HG03066 (cell line): ENCODE measurements at regions not wholly inside any gene's neighbourhood (a gene's known extent, or its start where the extent isn't known, plus 50 kb on each side); places are given as distances from the start of the nearest gene placed in this dataset.

Experiments used
- ATAC-seq: cut with Tn5 transposase; IDR thresholded peaks from one replicate; pipeline ENCODE4 v1.9.1; 2021; ENCODE audit warnings: low read depth; ENCODE audit not compliant: unreplicated experiment

DNA sequence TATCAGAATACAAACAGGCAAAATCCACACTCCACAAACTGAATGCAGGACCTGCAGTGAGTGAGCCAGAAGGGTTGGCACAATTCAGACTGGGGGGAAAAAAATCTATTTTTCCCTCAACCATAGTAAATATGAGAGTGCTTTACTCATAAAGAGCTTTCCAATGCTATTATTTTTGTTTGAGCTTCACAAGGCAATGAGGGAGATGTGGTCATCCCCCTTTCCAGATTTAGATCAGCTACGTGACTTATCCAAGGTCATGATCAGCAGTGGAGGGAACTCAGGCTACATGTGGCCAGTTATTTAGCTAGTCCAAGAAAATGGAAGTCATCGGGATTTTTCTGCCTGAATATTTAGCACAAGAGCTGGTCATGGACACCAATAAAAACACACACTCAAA lies 120.4 kb upstream of the KLF7 start:
- no peak for ATAC-seq

DNA sequence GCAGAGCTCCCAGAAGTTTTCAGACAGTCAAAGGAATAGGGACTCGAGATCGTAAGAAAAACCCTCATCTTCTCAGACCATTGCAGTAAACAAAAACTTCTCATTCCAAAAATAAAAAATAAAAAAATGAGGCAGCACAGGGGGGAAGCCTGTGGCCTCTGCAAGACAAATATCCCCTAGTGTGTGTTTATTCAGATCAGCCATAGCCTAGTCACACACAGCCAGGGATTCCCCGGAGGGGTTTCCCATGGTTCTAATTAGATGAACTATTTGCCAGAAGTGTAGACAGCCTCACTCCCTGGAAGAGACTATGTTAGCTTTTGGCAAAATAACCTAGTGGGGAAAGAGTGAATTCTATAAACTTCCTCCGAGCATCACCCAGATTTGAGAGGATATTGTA lies 122.9 kb upstream of the KLF7 start:
- ATAC-seq, result peak; percentile 34

DNA sequence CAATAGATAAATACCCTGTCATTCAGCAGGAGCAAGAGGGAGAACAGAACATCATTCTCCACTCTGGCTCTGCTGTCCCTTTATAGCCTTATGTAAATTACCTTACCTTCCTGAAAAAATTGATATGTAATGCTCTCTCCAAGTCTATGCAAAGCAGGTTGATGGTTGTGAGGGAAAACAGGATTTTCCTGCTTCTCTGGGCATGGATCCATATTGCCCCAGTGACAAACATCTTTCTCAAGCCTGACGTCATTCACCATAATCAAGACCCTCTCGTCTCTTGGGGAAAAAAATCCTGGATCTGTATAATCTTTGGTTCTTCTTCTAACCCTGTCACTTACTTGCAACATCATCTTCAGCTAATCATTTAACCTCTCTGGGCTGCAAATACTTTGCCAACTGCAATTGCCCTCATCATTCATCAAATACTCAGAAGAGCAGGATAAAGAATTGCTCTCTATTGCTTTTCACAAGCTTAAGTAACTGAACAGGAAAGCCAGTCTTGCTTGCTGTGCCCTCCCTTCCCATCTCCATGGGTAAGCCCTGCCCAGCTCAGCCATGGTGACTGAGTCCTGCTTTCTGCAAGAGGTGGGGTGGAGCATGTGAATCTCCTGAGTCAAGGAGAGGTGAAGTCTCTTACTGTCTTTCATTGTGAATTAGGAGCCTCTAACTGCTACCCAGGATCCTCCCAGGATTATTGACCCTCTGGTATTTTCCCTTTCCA lies 123.7 kb upstream of the KLF7 start:
- no peak for ATAC-seq

DNA sequence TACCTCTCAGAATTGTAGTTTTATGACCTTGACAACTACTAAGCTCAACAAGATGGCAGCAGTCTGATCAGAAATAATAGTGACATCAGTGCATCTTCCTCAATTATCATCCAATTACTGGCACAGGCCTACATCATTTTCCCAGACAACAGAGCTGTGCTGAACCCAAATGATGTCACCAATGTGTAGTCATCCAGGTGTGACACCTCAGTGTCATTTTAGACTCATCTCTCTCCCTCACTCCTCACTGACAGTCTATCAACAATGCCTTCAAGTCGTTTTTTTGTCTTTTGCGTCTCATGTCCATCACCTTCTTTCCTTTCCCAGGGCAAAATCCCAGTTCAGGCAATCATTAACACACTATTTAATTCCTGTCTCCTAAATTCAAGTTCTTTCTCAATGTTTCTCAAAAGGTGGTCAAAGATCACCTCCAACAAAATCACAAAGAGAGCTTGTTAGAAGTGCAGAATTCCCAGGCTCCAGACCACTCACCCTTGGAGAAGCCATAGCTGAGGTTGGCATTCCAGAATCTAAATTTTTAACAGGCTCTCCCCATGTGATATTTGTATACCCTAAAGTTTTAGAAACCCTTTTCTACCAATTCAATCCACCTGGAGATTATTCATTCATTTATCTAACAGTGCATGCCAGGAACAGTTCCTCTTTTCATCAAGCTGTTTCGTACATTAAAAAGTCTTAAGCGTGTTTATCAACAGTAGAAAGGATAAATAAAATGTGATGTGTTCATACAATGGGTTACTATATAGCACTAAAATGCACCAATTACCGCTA lies 125.3 kb upstream of the KLF7 start:
- no peak for ATAC-seq

DNA sequence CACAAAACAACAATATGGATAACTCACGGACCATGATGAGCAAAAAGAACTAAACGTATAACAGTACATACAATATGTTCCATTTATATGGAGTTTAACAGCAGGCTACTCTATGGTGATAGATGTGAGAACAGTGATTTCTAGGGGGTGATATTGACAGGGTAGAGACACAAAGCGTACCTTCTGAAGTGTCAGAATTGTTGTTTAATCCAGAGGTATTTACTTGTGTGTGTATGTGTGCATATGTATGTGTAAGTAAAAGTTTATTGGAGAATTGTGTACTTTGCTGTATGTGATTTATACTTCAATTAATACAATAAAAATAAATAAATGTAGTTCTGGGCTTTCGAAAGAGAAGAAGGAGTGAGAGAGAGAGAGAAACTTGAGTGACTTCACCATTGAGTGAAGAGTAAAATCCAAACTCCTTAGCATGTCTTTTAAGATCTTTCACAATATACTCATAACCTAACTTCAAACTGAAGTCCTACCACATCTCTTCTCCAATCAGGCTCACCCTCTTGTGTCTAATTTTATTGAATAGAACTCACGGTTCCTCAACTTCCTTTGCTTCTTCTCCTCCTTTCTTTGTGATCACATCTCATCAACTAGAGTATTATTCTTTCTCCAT lies 126.0 kb upstream of the KLF7 start:
- no peak for ATAC-seq

DNA sequence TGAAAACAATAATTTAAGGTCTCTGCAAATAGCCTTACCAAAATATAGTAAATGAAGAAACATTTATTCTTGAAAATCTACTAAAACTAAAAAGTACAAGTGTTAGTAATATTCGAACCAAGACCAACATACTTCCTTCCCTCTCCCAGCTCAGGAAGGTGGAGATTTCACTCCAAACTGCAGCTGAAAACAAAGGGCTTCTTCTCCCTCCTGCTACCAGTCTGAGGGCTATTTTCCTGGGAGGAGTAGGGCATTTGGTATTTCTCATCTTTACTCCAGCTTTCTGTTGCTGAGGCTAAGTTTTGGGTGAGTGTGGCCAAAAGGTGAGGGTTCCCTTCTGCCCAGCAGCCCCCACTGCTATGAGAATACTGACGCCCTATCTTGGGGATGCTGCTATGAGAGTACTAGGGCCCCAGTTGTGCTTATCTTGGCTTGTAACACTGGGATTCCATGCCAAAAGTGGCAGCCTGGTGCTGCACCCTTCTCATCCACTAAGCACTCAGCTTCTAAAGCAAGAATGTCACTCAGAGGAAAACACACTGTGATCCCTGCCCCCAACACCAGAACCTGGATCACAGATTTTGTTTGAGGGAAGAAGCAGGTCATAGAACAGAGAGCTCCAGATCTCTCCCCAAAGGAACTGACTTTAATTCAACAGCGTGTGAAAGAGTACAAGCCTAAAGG lies 130.7 kb upstream of the KLF7 start:
- no peak for ATAC-seq

DNA sequence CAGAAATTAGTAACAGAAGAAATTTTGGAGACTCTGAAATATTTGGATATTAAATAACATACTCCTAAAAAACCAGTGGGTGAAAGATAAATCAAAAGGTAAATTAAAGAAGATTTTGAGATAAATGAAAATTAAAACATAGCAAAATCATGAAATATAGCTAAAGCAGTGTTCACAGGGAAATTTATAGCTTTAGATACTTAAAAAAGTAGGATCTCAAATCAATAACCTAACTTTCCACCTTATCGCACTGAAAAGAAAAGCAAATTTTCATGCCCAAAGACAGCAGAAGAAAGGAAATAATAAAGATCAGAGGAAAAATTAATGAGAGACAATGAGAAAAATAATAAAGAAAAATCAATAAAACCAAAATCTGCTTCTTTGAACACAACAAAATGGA lies 135.1 kb upstream of the KLF7 start:
- ATAC-seq, result no peak

DNA sequence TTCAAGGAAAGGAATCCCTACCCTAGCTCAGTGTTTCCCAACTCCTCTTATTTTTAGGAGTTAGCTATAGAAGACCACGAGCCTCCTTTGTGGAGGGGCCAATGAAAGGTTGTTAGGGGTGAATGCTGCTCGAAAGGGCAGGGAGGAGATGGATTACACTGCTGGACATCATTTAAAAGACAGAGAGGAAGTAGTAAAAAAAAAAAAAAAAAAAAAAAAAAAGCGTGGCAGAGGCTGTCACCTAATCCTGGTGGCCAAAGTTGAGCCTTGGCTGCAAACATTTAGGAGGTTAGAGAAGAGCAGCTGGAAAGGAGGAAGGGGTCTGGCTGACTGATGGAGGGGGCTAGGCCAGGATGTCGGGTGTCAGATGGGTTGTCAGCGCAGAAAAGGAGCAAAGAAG lies 139.0 kb upstream of the KLF7 start:
- ATAC-seq, result no peak

DNA sequence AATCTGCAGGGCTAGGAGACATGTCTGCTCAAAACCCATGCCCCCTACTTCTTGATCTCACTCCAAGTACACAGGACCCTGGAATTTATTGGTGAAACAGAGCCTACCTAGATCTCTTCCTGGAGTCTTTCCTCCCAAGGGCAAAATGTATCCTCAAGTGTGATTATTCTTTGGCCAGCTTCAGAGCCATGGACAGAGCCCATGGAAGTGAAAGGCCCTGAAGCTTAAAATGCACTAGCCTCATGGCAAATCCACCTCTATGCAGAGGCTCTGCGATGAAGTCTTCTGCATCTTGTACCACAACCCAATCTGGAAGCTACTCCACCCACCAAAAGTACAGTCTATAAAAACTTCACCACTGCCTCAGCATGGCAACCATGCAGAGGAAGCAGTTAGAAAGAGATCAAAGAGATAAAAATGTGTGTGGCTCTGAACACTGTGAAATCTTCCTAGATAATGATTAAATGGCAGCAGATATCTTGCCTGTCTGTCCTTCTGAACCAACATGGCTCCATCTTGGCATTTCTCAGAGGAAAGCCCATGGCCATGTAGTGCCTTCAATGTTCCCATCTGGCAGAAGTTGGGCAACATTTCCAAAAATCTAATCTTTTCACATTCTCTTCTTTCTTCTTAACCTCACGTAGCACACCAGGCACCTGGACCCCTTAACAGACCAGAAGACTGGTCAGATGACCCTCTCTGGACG lies 142.9 kb upstream of the KLF7 start:
- no peak for ATAC-seq

DNA sequence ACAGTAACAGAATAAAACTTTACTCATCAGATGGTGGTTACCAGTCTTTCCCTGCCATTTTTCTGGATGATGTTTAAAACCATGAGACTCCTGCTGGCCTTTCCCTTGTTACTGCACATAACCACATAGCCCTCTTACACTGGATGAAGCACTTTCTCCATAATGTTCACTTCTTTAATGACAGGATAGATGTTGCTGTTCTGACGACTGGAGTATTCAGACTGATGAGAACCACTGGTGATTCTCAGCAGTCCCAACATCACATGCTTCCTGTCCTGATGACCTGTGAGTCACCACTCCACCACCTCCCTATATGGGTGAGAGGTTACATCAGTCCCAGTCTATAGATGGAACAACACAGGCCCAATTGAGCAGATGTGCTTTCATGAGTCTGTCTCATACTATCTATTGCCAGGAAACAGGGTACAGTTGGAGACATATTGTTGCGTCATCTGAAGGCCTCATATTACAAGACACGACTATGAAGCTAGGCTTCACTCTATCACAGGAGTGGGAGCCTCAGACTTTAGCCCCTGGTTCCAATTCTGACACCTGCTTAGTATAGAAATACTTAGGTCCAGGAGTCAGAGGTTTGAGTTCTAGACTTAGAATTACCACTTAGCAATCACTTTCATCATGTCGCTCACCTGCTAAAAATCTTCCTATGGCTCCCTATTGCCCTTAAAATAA lies 145.7 kb upstream of the KLF7 start:
- peak; percentile 88 for ATAC-seq

DNA sequence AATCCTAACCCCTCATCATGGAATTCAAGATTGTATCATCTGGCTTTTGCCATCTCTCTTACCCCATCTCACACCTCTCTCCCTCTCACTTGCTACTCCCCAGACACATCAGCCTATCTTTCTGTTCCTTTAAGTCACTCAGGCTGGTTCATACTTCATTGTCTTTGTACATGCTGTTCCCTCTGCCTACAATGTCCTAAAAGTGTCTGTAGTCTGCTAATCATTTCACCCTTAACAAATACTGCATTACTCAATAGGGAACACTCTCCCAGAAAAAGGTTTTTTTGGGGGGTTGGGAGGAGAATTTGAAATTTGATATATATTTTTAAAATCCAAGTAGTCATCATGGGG lies 146.2 kb upstream of the KLF7 start:
- ATAC-seq, result no peak

DNA sequence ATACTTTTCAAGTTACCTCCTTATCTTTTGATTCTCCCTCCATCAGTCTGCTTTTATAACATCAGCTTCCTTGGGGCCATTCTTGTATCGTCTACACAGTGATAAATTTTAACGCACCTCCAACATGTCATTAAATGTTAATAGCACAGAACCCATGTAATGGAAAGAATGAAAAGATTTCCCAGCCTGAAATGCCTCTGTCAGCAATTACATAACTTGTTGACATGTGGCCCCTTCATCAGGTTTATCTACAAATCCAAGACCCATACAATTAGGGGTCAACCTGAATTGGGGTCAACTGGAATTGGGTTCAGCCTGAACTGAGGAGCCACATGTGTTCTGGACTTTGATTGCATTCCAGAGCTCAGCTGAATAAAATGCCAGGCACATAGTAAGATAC lies 148.2 kb upstream of the KLF7 start:
- ATAC-seq, result no peak

DNA sequence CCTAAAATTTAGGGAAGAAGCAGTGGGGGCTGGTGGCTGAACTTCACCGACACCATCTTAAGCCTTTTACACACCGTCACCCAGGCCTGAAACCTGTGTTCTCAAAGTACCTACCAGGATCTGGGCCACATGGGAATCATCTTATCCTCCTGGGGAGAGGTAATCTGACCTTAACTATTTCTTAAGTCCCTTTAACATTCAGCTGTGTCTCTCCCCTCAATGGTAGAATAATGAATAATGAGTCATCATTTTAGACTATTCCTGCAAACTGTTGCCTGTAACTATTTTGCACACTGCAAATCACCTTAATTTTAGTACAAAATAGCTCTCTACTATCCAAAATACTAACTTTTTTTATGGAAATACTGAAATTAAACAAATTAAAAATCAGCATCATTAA lies 149.4 kb upstream of the KLF7 start:
- no peak for ATAC-seq

DNA sequence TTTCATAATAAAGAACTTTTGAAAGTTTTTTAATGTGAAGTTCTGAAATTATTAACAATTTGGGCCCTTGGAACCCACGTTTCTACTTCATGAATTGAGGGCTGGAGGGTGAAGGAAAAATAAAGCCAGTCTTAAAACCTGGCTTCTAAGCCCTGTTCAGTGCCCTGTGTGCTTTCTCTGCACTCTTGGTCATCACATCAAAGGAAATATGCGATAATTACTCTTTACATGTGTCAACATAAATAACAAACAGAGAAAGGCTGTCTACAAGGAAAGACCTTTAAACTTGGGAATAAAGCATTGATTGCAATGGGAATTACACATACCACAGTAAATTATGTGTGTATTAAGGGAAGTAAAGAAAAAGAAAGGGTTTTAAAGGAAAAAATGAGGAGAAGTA lies 150.7 kb upstream of the KLF7 start:
- no peak for ATAC-seq

DNA sequence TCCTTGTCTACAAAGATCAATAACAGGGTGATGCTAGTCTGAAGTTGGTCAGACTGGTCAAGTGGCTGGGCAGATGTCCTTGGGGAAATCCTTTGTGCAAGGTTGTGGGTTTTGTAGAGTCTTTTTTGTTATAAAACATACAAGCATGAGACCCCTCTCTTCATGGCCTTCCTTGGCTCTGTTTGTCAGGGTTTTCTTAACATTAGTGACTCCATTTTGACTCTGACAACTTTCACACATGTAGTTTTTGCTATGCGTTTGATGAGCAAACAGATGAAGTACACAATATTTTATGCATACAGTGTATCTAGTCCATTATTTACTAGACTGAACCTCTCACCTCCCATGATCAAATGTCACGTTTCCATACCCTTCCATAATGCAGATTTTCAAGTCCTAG lies 151.2 kb upstream of the KLF7 start:
- no peak for ATAC-seq

DNA sequence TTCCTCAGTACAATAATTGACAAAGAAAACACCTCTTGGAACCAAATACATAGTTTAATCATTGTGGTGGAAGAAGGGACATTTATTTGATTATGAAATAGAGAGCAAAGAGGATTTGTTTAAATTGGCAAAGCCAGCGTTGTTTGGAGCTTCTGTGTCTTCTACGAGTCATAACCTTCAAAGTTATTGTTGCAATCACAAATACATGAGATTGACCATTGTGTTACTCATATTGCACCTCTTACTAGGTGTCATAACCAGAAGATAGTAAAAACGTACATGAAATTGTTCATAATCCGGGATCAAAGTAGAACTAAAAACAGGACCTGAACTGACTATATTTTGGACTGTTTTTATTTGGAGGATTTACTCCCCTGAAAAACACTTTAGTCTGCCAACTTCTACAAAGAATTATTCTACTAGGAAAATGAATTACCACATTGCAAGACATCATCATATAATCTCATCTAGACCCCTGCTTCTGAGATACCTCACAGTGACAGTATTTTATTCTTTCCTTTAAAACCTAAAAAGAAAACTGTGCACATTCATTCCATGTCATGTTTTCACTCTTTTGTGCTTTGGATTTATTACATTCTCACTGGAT lies 151.7 kb upstream of the KLF7 start:
- no peak for ATAC-seq

DNA sequence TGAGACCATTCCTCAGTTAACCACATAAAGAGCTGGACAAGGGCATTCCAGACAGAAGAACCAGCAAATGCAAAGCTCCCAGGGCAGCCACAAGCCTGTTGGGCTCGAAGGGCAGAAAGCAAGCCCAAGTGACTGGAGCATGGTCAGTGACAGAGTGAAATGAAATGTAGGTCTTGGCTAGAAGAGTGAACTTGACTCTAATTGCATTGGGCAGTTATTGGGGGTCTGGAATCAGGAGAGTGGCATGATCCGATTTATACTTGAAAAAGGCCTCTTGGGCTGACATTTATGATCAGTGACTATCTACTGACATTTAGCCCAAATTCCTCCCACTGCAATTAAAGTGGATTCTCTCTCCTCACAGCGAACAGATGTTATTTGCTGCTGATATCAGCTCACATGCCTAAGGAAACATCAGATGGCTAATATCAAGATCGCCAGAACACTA lies 152.5 kb upstream of the KLF7 start:
- no peak for ATAC-seq

DNA sequence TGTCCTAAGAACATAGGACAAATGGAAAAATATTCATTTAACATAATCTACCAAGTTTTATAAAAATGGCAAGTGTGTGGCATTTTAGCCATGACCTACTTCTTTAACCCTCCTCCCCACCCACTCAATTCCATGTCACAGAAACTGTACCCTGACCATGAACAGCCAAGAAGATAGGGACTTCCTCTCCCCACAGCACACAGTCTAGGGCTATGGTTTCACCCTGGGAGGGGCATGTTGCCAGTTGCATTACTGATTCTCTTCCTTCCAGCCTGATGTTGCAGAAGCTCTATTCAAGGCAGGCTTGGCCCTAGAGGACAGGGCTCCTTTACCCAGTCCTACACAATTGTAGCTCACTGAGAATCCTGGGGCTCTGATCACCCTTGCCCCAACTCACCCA lies 153.6 kb upstream of the KLF7 start:
- no peak for ATAC-seq

DNA sequence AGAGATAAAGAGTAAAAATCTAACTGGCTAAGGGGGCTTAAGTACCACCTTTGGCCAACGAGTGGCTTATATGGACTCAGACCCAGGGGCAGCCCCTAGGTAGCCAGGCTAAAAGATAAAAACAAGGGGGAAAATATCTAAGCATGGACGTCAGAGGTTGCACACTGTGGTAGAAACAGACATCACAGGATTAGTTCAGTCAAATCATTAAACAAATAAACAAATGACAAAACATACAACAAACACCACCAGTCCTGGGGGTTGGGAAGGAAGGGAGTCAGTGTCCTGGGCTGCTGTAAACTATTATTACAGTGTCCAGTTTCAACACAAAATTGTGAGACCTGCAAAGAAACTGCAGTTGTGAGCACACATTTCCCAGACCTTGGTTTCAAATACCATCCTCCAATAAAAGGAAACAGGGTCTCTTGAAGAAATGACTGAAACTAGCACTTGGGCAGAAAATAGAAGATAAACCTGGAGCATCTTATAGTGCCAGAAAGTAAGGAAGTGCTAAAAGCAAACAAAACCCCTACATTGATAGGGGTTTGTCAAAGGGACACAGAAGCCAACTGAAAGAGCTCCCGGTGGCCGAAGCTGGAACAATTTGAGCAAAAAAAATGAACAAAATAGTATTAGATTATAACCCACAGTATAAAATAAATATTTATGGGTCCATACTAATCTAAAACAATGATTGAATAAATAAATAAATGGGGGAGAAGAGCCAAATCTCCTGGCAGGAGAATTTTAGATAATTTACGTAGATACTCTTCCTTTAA lies 154.8 kb upstream of the KLF7 start:
- no peak for ATAC-seq
